ENCODE measurements at regions not wholly inside any gene's neighbourhood (a gene's known extent, or its start where the extent isn't known, plus 50 kb on each side); places are given as distances from the start of the nearest gene placed in this dataset.

DNA sequence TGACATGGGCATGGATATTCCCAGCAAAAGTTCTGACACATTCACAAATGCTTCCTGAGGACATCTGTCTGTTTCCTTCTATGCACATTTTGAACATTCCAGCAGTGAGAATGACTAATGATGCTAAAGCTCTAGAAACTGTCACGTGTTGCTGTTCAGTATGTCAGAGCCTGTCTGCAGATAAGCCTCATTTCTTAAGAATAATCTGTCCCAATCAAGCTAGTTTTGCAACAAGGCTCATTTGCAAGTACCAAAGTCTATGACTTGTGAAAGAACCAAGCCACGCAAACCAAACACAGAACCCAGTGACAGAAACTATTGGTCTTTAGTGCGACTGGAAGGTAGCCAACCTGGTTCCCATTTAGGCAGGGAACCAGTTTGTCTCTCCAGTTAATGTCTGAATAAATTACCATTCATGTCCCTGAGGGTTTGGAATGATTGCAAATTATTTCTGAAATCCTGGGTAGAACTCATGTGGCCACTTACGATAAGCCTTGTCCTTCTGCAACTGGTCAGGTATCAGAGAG lies 178.5 kb downstream of the C9orf152 start:
- Histone ChIP-seq H3K27me3 (replicated peaks in 1 of 2; ENCODE audit: control insufficient read depth in 2 of 2, insufficient read depth in 2 of 2, low read length in 1 of 2) (no peaks in the 10 kb centered on the region), H3K4me3 (no peak overlapping the region), H3K79me2 (ENCODE audit: control insufficient read depth, insufficient read depth, low read length) (no peaks in the 10 kb centered on the region), H3K27ac (ENCODE audit: control insufficient read depth, insufficient read depth) (no peak overlapping the region), H3K9me3 (replicated peaks; ENCODE audit: control insufficient read depth, insufficient read depth, low read length) (no peaks in the 10 kb centered on the region), H3K36me3 (ENCODE audit: control insufficient read depth in 2 of 2, insufficient read depth in 2 of 2, low read length in 1 of 2) (no peaks in the 10 kb centered on the region), H4K20me1 (ENCODE audit: control insufficient read depth, insufficient read depth) (no peaks in the 10 kb centered on the region), H2AFZ (ENCODE audit: control insufficient read depth, low read depth, low read length) (no peak overlapping the region), H3K9ac (ENCODE audit: control insufficient read depth, insufficient read depth, low read length) (no peak overlapping the region), H3K4me2 (ENCODE audit: control insufficient read depth, insufficient read depth) (no peak overlapping the region), H3K4me1 (ENCODE audit: control insufficient read depth, insufficient read depth, low read length) (no peaks in the 10 kb centered on the region)
- CTCF ChIA-PET, result interaction anchor here (1.7 kb wide), 1 partner anchor 113 kb away, joined by 5 read pairs; no protein-coding TSS in a partner anchor
- WGBS (ENCODE audit: insufficient coverage, insufficient replicate concordance, low lambda C conversion rate, missing lambda C conversion rate), result 81% methylated on average over 4 of the region's 4 CpGs
- no TSS peak for BruUV-seq (replicated peaks)
- POLR2A ChIA-PET, result interaction anchor here (1.3 kb wide), 1 partner anchor 122 kb away, joined by 8 read pairs; no protein-coding TSS in a partner anchor
- intact Hi-C loops (cut with micrococcal nuclease; ENCODE audit: unreplicated experiment) (no loop called here), in situ Hi-C loops (cut with MboI) (no loop called here)
- ATAC-seq, result no peak
- SMC1A ChIA-PET (ENCODE audit: uncharacterized antibody, unreplicated experiment), result interaction anchor here (0.6 to 1.8 kb wide), 4 partner anchors 51 to 120 kb away, joined by 3 to 8 read pairs (median 4); no protein-coding TSS in a partner anchor
- TF ChIP-seq, protein P1, sequence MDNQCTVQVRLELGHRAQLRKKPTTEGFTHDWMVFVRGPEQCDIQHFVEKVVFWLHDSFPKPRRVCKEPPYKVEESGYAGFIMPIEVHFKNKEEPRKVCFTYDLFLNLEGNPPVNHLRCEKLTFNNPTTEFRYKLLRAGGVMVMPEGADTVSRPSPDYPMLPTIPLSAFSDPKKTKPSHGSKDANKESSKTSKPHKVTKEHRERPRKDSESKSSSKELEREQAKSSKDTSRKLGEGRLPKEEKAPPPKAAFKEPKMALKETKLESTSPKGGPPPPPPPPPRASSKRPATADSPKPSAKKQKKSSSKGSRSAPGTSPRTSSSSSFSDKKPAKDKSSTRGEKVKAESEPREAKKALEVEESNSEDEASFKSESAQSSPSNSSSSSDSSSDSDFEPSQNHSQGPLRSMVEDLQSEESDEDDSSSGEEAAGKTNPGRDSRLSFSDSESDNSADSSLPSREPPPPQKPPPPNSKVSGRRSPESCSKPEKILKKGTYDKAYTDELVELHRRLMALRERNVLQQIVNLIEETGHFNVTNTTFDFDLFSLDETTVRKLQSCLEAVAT (IDR thresholded peaks at IDR 0.05), result no peak
- no peak for TF ChIP-seq YBX1 (IDR thresholded peaks at IDR 0.05)
- TF ChIP-seq, protein P2, sequence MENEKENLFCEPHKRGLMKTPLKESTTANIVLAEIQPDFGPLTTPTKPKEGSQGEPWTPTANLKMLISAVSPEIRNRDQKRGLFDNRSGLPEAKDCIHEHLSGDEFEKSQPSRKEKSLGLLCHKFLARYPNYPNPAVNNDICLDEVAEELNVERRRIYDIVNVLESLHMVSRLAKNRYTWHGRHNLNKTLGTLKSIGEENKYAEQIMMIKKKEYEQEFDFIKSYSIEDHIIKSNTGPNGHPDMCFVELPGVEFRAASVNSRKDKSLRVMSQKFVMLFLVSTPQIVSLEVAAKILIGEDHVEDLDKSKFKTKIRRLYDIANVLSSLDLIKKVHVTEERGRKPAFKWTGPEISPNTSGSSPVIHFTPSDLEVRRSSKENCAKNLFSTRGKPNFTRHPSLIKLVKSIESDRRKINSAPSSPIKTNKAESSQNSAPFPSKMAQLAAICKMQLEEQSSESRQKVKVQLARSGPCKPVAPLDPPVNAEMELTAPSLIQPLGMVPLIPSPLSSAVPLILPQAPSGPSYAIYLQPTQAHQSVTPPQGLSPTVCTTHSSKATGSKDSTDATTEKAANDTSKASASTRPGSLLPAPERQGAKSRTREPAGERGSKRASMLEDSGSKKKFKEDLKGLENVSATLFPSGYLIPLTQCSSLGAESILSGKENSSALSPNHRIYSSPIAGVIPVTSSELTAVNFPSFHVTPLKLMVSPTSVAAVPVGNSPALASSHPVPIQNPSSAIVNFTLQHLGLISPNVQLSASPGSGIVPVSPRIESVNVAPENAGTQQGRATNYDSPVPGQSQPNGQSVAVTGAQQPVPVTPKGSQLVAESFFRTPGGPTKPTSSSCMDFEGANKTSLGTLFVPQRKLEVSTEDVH (IDR thresholded peaks at IDR 0.05; ENCODE audit: low read depth, partially characterized antibody), result no peak
- no peak for TF ChIP-seq STAT3 (IDR thresholded peaks at IDR 0.05; ENCODE audit: low read depth, low read length)
- no peak for TF ChIP-seq RELA (IDR thresholded peaks at IDR 0.05; ENCODE audit: borderline replicate concordance, partially characterized antibody)
- TF ChIP-seq, protein P3, sequence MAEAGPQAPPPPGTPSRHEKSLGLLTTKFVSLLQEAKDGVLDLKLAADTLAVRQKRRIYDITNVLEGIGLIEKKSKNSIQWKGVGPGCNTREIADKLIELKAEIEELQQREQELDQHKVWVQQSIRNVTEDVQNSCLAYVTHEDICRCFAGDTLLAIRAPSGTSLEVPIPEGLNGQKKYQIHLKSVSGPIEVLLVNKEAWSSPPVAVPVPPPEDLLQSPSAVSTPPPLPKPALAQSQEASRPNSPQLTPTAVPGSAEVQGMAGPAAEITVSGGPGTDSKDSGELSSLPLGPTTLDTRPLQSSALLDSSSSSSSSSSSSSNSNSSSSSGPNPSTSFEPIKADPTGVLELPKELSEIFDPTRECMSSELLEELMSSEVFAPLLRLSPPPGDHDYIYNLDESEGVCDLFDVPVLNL (IDR thresholded peaks at IDR 0.05; ENCODE audit: low read depth, low read length), result no peak
- TF ChIP-seq RAD21 (IDR thresholded peaks at IDR 0.05; ENCODE audit: insufficient read depth, low read depth, low read length), result no peak
- TF ChIP-seq EZH2 (IDR thresholded peaks at IDR 0.05; ENCODE audit: borderline replicate concordance, control insufficient read depth, low read depth, low read length), result no peak
- TF ChIP-seq HDAC6 (IDR thresholded peaks at IDR 0.05; ENCODE audit: unreplicated experiment), result no peak
- no peak for TF ChIP-seq NFIC (IDR thresholded peaks at IDR 0.05; ENCODE audit: low read depth, low read length)
- no peak for DNase-seq (ENCODE audit: low read depth, low spot score)
- no peak for FAIRE-seq
- RAD21 ChIA-PET (ENCODE audit: unreplicated experiment), result interaction anchor here (1.2 kb wide), 1 partner anchor 122 kb away, joined by 3 read pairs; no protein-coding TSS in a partner anchor
